ENCODE measurements at regions not wholly inside any gene's neighbourhood (a gene's known extent, or its start where the extent isn't known, plus 50 kb on each side); places are given as distances from the start of the nearest gene placed in this dataset.

DNA sequence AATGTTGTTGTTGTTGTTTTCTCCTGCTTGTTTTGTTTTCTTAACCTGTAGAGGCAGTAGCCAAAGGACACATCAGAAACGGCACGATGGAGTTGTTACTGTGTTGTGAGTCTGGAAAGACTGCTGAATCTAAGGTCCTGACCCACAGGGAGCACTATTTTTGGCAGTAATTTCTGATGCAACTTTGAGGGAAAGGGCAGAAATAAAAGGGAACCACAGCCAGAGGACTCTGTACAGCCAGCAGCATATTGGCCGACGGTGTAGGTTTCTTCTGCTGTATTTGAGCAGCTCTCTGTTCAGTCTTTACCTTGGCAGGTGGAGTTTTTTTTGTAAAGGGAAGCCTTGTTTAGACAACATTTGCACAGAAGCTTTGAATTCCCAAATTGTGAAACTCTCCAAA, 203.0 kb upstream of the GPR101 start:
- no peak for DNase-seq (ENCODE audit: low read depth)
- TF ChIP-seq, protein P1, sequence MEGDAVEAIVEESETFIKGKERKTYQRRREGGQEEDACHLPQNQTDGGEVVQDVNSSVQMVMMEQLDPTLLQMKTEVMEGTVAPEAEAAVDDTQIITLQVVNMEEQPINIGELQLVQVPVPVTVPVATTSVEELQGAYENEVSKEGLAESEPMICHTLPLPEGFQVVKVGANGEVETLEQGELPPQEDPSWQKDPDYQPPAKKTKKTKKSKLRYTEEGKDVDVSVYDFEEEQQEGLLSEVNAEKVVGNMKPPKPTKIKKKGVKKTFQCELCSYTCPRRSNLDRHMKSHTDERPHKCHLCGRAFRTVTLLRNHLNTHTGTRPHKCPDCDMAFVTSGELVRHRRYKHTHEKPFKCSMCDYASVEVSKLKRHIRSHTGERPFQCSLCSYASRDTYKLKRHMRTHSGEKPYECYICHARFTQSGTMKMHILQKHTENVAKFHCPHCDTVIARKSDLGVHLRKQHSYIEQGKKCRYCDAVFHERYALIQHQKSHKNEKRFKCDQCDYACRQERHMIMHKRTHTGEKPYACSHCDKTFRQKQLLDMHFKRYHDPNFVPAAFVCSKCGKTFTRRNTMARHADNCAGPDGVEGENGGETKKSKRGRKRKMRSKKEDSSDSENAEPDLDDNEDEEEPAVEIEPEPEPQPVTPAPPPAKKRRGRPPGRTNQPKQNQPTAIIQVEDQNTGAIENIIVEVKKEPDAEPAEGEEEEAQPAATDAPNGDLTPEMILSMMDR (conservative IDR thresholded peaks at IDR 0.05; ENCODE audit: control insufficient read depth, insufficient read depth, low read depth, low read length): no peak

DNA sequence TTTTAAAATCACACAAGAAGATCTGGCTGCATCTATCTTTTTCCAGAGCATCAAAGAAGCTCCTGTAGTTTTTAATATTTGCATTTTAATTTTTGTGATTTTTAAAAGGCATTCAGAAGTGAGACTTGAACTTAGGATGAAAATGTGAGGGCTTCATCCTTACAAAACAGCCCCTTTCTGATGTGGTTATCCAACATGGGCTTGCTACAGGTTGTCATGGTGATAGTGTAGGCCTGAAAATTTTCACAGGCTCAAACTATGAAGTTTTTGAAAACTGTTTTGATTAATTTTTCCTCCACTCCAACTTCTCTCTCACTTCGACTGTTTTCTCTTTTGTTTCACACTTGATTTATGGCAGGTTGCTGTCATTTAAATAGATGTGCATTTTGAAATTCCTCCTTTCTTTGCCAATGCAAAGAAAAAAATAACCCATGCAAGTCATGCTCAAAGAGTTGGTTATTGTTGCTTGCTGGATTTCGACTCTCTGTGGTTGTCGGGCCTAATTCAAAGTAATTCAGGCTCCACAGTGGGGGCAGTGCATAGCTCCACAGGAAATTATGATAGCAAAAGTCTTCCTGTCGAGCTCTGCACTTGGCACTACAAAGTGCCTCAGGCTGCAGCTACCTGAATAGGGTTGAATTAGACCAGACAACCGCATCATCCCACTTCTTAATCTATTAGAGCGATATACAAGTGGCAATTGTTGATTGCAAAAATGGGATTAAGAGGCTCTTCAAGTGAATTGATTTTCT, 201.0 kb upstream of the GPR101 start:
- DNase-seq (ENCODE audit: low read depth): no peak
- no peak overlapping the region for H3K4me3 ChIP-seq (ENCODE audit: control insufficient read depth, low read depth, low read length)
- TF ChIP-seq, protein P1 (conservative IDR thresholded peaks at IDR 0.05; ENCODE audit: control insufficient read depth, insufficient read depth, low read depth, low read length): no peak

More for the DNA sequence above, 203.0 kb upstream of the GPR101 start:
- H3K4me3 ChIP-seq (ENCODE audit: control insufficient read depth, low read depth, low read length): no peak overlapping the region

DNA sequence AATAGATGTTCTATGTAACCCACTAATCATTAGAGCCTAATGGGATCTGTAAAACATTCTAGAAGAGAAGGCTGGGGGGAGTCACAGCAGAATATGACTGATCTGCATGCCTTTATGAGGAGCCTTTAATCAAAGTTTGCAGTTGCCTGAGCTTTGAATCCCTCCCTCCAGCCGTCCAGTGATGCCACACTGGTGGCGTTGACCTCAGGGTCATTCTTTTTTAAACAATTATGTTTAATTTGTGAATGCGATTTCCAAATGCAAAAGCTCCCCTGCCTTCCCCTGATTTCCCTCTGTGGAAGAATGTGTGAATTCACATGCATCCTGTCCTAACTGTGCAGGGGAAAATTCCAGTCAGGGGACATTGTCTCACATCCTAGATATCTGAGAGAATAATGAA, 199.7 kb upstream of the GPR101 start:
- TF ChIP-seq, protein P1 (conservative IDR thresholded peaks at IDR 0.05; ENCODE audit: control insufficient read depth, insufficient read depth, low read depth, low read length): no peak
- DNase-seq (ENCODE audit: low read depth): no peak

DNA sequence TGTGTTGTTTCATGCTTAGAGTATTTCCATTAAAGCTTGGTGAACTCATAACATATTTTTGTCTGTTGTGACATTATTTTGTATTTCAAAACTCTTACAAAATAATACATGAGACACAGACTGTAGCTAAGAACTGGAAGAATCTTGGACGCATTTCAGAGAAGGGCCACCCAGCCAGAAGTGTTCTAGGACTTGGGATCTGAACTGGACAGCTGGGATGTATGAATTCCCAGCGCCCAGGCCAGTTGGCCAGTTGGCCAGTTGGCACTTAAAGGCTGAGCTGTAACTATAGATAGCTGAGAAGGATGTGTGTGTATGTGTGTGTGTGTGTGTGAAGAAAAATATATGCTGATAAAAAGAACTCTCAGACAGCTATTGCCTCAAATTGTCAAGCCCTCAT, 193.4 kb upstream of the GPR101 start:
- DNase-seq (ENCODE audit: low read depth): no peak
- no peak overlapping the region for H3K4me3 ChIP-seq (ENCODE audit: control insufficient read depth, low read depth, low read length)
- TF ChIP-seq, protein P1 (conservative IDR thresholded peaks at IDR 0.05; ENCODE audit: control insufficient read depth, insufficient read depth, low read depth, low read length): no peak

More for the DNA sequence above, 199.7 kb upstream of the GPR101 start:
- no peak overlapping the region for H3K4me3 ChIP-seq (ENCODE audit: control insufficient read depth, low read depth, low read length)

DNA sequence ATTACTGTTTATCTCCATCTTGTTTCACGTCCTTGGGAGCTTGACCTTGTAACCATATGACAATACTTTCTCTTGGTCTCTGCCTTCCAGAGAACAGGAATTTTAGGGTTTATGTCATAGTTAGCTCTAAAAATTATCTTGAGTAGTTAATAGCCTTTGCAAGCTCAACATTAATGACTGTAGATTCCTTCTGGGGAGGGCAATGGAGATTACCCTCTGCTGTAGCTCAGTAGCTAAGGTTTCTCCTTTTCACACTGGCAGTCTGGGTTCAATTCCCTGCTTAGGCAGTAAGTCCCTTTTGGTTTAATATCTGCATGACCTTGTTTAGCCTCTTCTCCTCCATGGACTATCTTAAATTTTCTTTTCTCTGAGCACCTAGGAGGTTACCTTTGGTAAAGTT, 181.7 kb upstream of the GPR101 start:
- no peak overlapping the region for H3K4me3 ChIP-seq (ENCODE audit: control insufficient read depth, low read depth, low read length)
- TF ChIP-seq, protein P1 (conservative IDR thresholded peaks at IDR 0.05; ENCODE audit: control insufficient read depth, insufficient read depth, low read depth, low read length): no peak
- no peak for DNase-seq (ENCODE audit: low read depth)

DNA sequence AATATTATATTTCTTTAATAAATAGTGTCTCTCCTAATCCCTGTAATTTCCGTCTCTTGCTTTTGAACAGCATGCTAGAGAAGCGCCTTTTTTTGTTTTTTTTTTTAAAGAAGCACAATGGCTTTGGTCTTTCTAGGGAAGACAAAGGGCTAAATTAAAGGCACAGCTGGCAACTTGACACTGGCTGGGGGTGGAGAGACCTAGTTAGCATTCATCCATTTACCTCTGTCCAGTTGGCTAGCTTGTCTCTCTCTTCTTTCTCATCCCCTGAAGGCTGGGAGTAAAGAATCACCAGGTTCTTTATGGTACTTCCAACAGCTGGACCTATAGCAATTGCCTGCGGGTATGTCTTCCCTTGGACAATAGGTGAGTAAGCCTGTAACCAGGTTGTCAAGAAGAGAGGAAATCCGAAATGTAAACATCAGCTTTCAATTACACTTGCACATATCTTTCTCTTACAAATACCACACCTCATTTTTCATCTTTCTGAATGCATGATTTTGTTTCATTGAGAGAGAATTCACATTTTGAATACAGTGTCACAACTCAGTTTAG, 178.4 kb upstream of the GPR101 start:
- TF ChIP-seq, protein P1 (conservative IDR thresholded peaks at IDR 0.05; ENCODE audit: control insufficient read depth, insufficient read depth, low read depth, low read length): no peak
- H3K4me3 ChIP-seq (ENCODE audit: control insufficient read depth, low read depth, low read length): no peak overlapping the region
- DNase-seq (ENCODE audit: low read depth): no peak

All from fibroblast of mammary gland (primary cell).